ENCODE measurements at regions not wholly inside any gene's neighbourhood (a gene's known extent, or its start where the extent isn't known, plus 50 kb on each side); places are given as distances from the start of the nearest gene placed in this dataset.

DNA sequence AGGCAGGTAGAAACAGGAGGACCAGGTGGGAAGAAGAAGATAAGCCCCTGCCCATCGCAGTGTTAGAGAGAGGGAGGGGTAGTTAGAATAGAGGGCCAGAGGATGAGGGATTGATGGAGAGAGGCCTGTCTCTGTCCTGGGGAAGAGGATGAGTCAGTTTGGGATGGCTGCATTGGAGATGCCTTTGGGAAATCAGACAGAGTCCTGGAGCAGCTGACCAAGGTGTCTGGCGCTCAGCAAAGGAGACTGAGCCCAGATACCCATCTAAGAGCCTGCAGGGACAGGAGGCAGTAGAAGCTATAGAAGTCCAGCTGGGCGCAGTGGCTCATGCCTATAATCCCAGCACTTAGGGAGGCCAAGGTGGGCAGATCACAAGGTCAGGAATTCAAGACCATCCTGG, 177.8 kb upstream of the HAAO start:
- H3K4me1 ChIP-seq (ENCODE audit: control insufficient read depth, insufficient read depth, low read length) = peaks cover 3% of the 10 kb centered on the region; the same call in 1 of the 2 replicates
- ATAC-seq (no peak), DNase-seq (ENCODE audit: low read depth, low spot score) (no peak)
- in situ Hi-C loops (cut with HindIII; ENCODE audit: low pct_unique_long_range_greater_than_20kb, low sequenced_read_pairs) (no loop called here), intact Hi-C loops (cut with micrococcal nuclease; ENCODE audit: unreplicated experiment) (loop anchor here (10.0 kb wide), 1 partner anchor 165 kb away; no protein-coding TSS in a partner anchor)
- H3K27ac ChIP-seq (ENCODE audit: low read length) = no peak overlapping the region
- ChIA-PET CTCF (interaction anchor here (0.6 kb wide), 1 partner anchor 250 kb away, joined by 3 read pairs; no protein-coding TSS in a partner anchor), POLR2A (no interaction called here)
- H3K4me3 ChIP-seq (ENCODE audit: low read depth in 2 of 2, low read length in 2 of 2) = no peak overlapping the region
- TF ChIP-seq SIN3A (IDR thresholded peaks at IDR 0.05; ENCODE audit: borderline replicate concordance, insufficient read depth, low read depth, low read length) = no peak
- TF ChIP-seq, protein P1, sequence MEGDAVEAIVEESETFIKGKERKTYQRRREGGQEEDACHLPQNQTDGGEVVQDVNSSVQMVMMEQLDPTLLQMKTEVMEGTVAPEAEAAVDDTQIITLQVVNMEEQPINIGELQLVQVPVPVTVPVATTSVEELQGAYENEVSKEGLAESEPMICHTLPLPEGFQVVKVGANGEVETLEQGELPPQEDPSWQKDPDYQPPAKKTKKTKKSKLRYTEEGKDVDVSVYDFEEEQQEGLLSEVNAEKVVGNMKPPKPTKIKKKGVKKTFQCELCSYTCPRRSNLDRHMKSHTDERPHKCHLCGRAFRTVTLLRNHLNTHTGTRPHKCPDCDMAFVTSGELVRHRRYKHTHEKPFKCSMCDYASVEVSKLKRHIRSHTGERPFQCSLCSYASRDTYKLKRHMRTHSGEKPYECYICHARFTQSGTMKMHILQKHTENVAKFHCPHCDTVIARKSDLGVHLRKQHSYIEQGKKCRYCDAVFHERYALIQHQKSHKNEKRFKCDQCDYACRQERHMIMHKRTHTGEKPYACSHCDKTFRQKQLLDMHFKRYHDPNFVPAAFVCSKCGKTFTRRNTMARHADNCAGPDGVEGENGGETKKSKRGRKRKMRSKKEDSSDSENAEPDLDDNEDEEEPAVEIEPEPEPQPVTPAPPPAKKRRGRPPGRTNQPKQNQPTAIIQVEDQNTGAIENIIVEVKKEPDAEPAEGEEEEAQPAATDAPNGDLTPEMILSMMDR (IDR thresholded peaks at IDR 0.05) = no peak
- no peak for TF ChIP-seq POLR2AphosphoS5 (IDR thresholded peaks at IDR 0.05; ENCODE audit: low read depth, low read length)
- TF ChIP-seq TCF7L2 (IDR thresholded peaks at IDR 0.05; ENCODE audit: low read depth, low read length) = no peak
- TF ChIP-seq, protein P2, sequence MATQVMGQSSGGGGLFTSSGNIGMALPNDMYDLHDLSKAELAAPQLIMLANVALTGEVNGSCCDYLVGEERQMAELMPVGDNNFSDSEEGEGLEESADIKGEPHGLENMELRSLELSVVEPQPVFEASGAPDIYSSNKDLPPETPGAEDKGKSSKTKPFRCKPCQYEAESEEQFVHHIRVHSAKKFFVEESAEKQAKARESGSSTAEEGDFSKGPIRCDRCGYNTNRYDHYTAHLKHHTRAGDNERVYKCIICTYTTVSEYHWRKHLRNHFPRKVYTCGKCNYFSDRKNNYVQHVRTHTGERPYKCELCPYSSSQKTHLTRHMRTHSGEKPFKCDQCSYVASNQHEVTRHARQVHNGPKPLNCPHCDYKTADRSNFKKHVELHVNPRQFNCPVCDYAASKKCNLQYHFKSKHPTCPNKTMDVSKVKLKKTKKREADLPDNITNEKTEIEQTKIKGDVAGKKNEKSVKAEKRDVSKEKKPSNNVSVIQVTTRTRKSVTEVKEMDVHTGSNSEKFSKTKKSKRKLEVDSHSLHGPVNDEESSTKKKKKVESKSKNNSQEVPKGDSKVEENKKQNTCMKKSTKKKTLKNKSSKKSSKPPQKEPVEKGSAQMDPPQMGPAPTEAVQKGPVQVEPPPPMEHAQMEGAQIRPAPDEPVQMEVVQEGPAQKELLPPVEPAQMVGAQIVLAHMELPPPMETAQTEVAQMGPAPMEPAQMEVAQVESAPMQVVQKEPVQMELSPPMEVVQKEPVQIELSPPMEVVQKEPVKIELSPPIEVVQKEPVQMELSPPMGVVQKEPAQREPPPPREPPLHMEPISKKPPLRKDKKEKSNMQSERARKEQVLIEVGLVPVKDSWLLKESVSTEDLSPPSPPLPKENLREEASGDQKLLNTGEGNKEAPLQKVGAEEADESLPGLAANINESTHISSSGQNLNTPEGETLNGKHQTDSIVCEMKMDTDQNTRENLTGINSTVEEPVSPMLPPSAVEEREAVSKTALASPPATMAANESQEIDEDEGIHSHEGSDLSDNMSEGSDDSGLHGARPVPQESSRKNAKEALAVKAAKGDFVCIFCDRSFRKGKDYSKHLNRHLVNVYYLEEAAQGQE (IDR thresholded peaks at IDR 0.05; ENCODE audit: insufficient read depth in 1 of 2, low read depth in 2 of 2, low read length in 1 of 2) = no peak
- no peaks in the 10 kb centered on the region for H3K27me3 ChIP-seq (ENCODE audit: control insufficient read depth, insufficient read depth, low read length)
- H3K36me3 ChIP-seq (ENCODE audit: control insufficient read depth, insufficient read depth, low read length) = no peaks in the 10 kb centered on the region
- no TSS peak for BruUV-seq (replicated peaks)
- no peaks in the 10 kb centered on the region for H3K9me3 ChIP-seq (ENCODE audit: control insufficient read depth, insufficient read depth, low read depth, low read length)

DNA sequence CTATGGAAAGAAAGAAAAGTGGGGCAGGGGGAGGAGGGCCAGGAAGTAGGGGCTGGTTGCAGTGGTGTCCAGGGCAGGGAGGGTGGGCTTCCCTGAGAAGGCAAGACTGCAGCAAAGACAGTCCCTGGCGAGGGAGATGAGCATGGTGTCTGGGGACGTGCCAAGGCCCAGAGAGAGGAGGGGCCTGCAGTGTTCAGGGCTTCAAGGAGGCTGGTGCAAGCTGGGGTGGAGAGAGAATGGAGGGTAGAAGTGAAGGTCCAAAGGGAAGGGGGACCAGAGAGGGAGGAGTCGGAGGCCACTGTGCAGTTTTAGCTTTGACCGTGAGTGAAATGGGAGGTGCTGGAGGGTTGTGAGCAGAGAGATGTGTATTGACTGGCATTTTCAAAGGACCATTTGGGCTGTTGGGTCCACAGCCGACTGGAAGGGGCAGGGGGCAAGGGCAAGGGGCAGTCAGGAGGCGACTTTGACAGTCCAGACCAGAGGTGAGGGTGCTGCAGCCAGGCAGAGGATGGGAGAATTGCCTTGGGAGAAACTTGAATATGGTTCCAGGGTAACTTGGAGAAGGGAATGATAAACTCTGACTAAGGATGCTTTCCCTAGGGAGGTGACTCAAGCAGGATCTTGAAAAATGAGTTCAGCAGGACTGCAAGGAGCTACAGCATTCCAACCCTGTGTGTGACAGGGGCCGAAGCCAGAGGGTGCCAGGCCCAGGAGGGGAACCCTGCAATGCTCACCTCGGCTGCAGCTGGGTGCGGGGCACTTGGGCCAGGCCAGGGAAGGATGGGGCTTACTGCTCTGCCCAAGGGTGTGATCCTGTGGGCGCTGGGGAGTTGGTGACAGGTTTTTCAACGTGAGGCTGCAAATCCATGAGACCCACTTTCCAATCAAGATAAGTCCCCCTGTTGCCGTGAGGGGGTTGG, 177.1 kb upstream of the HAAO start:
- no peaks in the 10 kb centered on the region for H3K4me1 ChIP-seq (ENCODE audit: control insufficient read depth, insufficient read depth, low read length)
- no TSS peak for BruUV-seq (replicated peaks)
- ATAC-seq (no peak), DNase-seq (ENCODE audit: low read depth, low spot score) (no peak)
- POLR2A ChIA-PET = no interaction called here
- in situ Hi-C loops (cut with HindIII; ENCODE audit: low pct_unique_long_range_greater_than_20kb, low sequenced_read_pairs) = no loop called here
- CTCF ChIA-PET = interaction anchor here (0.6 kb wide), 1 partner anchor 251 kb away, joined by 3 read pairs; no protein-coding TSS in a partner anchor
- no peaks in the 10 kb centered on the region for H3K36me3 ChIP-seq (ENCODE audit: control insufficient read depth, insufficient read depth, low read length)
- intact Hi-C loops (cut with micrococcal nuclease; ENCODE audit: unreplicated experiment) = loop anchor here (10.0 kb wide), 1 partner anchor 165 kb away; no protein-coding TSS in a partner anchor
- no peak overlapping the region for H3K4me3 ChIP-seq (ENCODE audit: low read depth in 2 of 2, low read length in 2 of 2)
- no peaks in the 10 kb centered on the region for H3K27me3 ChIP-seq (ENCODE audit: control insufficient read depth, insufficient read depth, low read length)
- TF ChIP-seq, protein P1 (IDR thresholded peaks at IDR 0.05) = no peak
- no peak for TF ChIP-seq TCF7L2 (IDR thresholded peaks at IDR 0.05; ENCODE audit: low read depth, low read length)
- no peak for TF ChIP-seq SIN3A (IDR thresholded peaks at IDR 0.05; ENCODE audit: borderline replicate concordance, insufficient read depth, low read depth, low read length)
- no peak for TF ChIP-seq POLR2AphosphoS5 (IDR thresholded peaks at IDR 0.05; ENCODE audit: low read depth, low read length)
- TF ChIP-seq, protein P2 (IDR thresholded peaks at IDR 0.05; ENCODE audit: insufficient read depth in 1 of 2, low read depth in 2 of 2, low read length in 1 of 2) = no peak
- no peak overlapping the region for H3K27ac ChIP-seq (ENCODE audit: low read length)
- H3K9me3 ChIP-seq (ENCODE audit: control insufficient read depth, insufficient read depth, low read depth, low read length) = no peaks in the 10 kb centered on the region

Measured in Panc1 (cell line).